GM10248 (cell line): ENCODE measurements at regions not wholly inside any gene's neighbourhood (a gene's known extent, or its start where the extent isn't known, plus 50 kb on each side); places are given as distances from the start of the nearest gene placed in this dataset.
"Not testable (repeated sequence)": the region's sequence is repeated elsewhere in the genome, so short reads cannot be mapped to it uniquely, and the experiment has no call there.

Experiments
- CTCF ChIA-PET: fragments of 300-600 bp; sonication (Branson Sonifier 250); formaldehyde crosslinking; extraction: SDS; loops from one replicate; lab custom pipeline; 2021; ENCODE audit warnings: antibody characterized with exemption; lab: Yijun Ruan, JAX
- POLR2A ChIA-PET: fragments of 350-650 bp; sonication (Branson Sonifier 250); formaldehyde crosslinking; extraction: SDS; loops from one replicate; lab custom pipeline; 2020; ENCODE audit warnings: antibody characterized with exemption; lab: Yijun Ruan, JAX
- DNase-seq: peaks from one replicate; pipeline ENCODE4 v3.0.0; 2012; ENCODE audit errors: extremely low spot score
- TF ChIP-seq, protein P1 (sequence below): IDR thresholded peaks from 2 replicates; pipeline ENCODE4 v1.5.1; 2012; ENCODE audit warnings: mild to moderate bottlenecking, low read depth; ENCODE audit errors: extremely low read depth, missing control alignments, control extremely low read depth

DNA sequence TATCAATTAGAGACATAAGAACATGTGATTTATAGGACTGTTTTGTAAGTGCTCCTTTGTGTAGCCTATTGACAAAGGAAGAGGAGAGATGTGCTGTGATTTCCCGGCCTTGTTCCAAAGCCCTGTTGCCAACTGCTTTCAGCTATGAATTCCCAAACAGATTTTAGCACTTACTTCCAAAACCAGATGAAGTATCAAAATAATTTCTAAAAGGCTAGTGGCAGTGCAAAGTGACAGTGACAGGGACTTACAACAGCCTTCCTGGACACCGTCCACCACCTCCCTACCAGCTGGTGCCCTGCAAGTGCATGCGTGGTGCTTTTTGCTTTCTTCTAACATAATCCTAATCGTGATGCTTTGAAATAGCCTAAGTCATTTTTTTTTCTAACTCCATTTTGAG is 254.1 kb upstream of the ACTBL2 start:
- no peak for DNase-seq
- TF ChIP-seq, protein P1, sequence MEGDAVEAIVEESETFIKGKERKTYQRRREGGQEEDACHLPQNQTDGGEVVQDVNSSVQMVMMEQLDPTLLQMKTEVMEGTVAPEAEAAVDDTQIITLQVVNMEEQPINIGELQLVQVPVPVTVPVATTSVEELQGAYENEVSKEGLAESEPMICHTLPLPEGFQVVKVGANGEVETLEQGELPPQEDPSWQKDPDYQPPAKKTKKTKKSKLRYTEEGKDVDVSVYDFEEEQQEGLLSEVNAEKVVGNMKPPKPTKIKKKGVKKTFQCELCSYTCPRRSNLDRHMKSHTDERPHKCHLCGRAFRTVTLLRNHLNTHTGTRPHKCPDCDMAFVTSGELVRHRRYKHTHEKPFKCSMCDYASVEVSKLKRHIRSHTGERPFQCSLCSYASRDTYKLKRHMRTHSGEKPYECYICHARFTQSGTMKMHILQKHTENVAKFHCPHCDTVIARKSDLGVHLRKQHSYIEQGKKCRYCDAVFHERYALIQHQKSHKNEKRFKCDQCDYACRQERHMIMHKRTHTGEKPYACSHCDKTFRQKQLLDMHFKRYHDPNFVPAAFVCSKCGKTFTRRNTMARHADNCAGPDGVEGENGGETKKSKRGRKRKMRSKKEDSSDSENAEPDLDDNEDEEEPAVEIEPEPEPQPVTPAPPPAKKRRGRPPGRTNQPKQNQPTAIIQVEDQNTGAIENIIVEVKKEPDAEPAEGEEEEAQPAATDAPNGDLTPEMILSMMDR, result no peak
- POLR2A ChIA-PET, result no interaction called here
- CTCF ChIA-PET, result interaction anchor here (1.1 kb wide), 2 partner anchors 8 to 56 kb away, joined by 3 read pairs; no protein-coding TSS in a partner anchor

DNA sequence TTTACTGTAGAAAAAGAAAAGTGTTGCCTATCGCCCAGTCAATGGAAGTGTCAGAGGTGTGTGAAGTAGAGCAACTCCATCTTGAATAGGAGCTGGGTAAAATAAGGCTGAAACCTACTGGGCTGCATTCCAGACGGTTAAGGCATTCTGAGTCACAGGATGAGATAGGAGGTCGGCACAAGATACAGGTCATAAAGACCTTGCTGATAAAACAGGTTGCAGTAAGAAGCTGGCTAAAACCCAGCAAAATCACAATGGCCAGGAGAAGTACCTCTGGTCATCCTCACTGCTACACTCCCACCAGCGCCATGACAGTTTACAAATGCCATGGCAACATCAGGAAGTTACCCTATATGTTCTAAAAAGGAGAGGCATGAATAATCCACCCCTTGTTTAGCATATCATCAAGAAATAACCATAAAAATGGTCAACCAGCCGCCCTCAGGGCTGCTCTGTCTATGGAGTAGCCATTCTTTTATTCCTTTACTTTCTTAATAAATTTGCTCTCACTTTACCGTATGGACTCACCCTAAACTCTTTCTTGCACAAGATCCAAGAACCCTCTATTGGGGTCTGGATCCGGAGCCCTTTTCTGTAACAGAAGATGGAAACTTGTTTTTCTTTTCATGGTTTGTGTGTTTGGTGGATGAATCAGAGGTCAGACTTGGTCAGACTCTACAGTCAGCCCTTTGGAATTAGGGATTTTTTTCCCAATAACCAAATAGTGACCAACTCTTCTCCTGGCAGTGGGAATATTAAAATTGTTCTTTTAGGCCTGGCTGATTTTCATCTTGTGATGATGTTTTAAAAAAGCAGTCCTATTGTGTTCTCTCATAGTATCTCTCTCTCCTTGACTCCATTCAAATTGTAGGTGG is 252.9 kb upstream of the ACTBL2 start:
- CTCF ChIA-PET, result interaction anchor here (1.1 kb wide), 1 partner anchor 57 kb away, joined by 3 read pairs; no protein-coding TSS in a partner anchor
- DNase-seq, POLR2A ChIA-PET: not testable (repeated sequence)

DNA sequence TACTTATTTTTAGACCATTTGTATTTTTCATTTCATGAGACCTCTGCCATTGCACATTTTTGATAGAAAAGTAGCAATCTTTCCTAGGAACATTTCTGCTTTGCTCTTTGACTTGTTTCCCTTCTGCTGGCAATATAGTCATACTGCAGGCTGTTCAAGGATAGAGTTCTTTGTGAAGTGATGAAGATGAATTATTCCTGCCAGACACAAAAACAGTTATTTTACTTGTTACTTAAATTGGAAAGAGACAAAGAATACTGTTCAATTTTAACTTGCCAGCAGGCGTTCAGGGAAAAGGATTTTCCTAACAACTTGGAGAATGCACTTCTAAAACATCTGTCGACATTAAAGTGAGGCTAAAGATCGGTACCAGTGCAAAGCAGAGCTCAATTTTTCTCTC is 251.7 kb upstream of the ACTBL2 start:
- POLR2A ChIA-PET, result no interaction called here
- CTCF ChIA-PET, result interaction anchor here (1.5 kb wide), 1 partner anchor 9 kb away, joined by 6 read pairs; no protein-coding TSS in a partner anchor
- DNase-seq, result no peak
- TF ChIP-seq, protein P1, result no peak

DNA sequence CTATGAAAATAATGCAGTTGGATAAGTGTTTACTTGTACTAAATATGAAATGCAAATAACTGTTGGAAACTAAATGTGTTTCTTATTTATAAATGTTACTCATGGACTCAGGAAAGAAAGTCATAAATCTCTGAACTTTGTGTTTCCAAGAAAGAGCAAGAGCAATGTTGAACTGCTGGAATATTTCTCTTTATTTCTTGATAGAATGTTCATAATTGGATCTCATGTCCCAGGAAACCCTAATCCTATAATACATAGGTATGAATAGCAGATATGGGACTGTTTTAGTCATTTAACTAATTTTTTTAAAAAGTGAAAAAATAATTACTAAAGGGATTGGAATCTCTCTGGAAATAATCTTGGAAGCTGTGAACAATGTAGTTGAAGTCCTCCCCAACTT is 245.0 kb upstream of the ACTBL2 start:
- POLR2A ChIA-PET, result no interaction called here
- CTCF ChIA-PET, result no interaction called here
- DNase-seq, result no peak
- TF ChIP-seq, protein P1, result no peak

DNA sequence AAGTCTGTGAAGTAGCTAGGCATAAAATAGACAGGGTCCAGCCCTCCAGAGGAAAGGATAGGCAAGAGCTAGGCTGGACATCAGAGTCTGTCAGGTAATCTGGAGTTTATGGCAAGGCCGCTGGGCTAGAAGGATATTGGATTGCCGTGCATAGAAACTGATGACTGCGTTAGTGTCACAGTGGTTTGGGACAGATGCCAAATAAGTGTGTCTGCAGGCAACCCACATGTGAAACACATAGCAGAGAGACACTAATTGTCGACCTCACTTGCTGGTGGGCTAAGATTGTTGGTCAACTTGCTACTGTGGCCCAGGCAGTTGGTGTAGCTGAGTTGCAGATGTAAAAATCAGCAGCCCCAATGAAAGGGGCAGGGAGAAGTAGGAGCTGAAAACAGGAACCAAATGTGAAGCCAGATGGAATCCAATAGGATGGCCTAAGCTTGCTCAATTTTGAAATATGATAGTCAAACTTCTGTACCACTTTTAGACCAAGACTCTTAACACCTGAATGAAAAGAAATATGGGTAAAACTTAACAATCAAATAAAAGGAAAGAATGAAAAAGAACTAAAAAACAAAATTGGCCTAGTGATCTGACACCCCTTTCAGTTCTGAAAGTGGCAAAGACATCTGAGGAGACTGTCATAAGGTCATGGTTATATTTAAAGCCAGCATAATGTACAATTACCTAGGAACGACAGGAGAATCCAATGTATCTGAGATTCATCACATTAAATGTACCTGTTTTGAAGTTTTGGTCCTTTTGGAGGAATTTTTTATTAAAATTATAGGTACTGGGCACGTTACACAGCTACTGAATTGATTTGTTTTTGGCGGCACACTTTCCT is 243.3 kb upstream of the ACTBL2 start:
- ChIA-PET POLR2A (no interaction called here), CTCF (interaction anchor here (1.8 kb wide), 1 partner anchor 8 kb away, joined by 6 read pairs; no protein-coding TSS in a partner anchor)
- TF ChIP-seq, protein P1, result no peak
- no peak for DNase-seq

DNA sequence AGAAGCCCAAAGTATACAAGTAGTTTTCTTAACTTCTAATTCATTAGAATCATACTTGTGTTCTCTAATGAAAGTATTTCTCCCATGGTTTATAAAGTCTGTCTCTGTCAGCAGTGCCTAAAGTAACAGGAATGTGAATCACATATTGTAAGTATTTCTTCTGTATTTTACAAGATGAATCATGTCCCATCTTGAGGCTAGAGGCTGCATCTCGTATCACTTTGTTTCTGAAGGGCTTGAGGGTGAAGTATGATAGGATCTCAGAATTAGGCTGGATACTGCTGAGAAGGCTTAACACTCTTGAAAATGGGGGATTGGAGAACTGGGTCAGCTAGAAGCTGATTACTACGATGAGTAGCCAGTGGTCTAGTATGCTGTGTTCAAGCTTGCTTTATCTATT is 242.2 kb upstream of the ACTBL2 start:
- POLR2A ChIA-PET, result no interaction called here
- CTCF ChIA-PET, result interaction anchor here (1.8 kb wide), 1 partner anchor 9 kb away, joined by 6 read pairs; no protein-coding TSS in a partner anchor
- TF ChIP-seq, protein P1, result no peak
- DNase-seq, result no peak
